H1 (cell line): ENCODE measurements at regions not wholly inside any gene's neighbourhood (a gene's known extent, or its start where the extent isn't known, plus 50 kb on each side); places are given as distances from the start of the nearest gene placed in this dataset.

Experiments used
- EP300 ChIP-seq, 2 experiments: IDR thresholded peaks; 1 replicate in 1 of 2; 2 replicates in 1 of 2; pipeline ENCODE4 v1.6.1; 2011 to 2012; ENCODE audit warnings: low read depth in 2 of 2, low read length in 2 of 2, mild to moderate bottlenecking in 2 of 2, borderline replicate concordance in 1 of 2, inconsistent platforms in 1 of 2, moderate library complexity in 1 of 2
- PHF8 ChIP-seq: fragments of 200-600 bp; sonication (generic); conservative IDR thresholded peaks from 2 replicates; pipeline ENCODE4 v1.7.1; 2012; ENCODE audit warnings: low read depth, mild to moderate bottlenecking, inconsistent platforms, low read length, moderate library complexity
- RFX5 ChIP-seq: IDR thresholded peaks from 2 replicates; pipeline ENCODE4 v1.6.1; 2011; ENCODE audit warnings: low read depth, low read length, improper control_type of control experiment, borderline replicate concordance
- RXRA ChIP-seq: IDR thresholded peaks from 2 replicates; pipeline ENCODE4 v1.6.1; 2011; ENCODE audit warnings: low read depth, mild to moderate bottlenecking, low read length, moderate library complexity; ENCODE audit not compliant: insufficient read depth

DNA sequence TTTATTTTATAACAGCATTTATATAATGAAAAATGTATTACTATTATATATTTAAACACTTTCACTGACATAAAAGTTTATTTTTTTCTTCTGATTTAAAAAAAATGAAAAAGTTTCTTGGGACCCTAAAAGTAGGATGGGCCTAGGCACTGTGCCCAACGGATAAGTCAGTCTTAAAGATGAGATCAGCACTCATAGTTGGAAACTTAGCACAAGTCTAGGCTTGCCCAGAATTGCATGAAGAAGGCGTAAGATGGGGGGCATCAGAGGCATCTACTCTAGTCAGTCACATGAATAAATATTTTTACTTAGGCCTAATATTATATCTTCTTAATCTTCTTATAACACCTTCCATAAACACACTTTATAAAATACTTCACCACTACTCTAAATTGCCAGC, 306.7 kb upstream of the GRID2 start (continued):
- TF ChIP-seq EP300 (IDR thresholded peaks at IDR 0.05; ENCODE audit: borderline replicate concordance in 1 of 2, low read depth in 2 of 2, low read length in 2 of 2) = no peak
- TF ChIP-seq RXRA = no peak
- TF ChIP-seq PHF8 = no peak
- TF ChIP-seq RFX5 = no peak
